IMR-90 (cell line): ENCODE measurements at regions not wholly inside any gene's neighbourhood (a gene's known extent, or its start where the extent isn't known, plus 50 kb on each side); places are given as distances from the start of the nearest gene placed in this dataset.

Source experiments
- ATAC-seq: fragments of 200-7000 bp; cut with Tn5 transposase; 2 replicates; pipeline ENCODE4 v1.9.1; 2020; ENCODE audit warnings: low read depth, mild to moderate bottlenecking, moderate library complexity
- BruUV-seq: library from RNA; stranded (reverse); fragments of 400-500 nt; replicated peaks from 2 replicates; lab custom pipeline; 2021; lab: Mats Ljungman, UMichigan
- CTCF ChIA-PET: fragments of 300-600 bp; formaldehyde crosslinking; extraction: SDS; loops from one replicate; lab custom pipeline; 2021; ENCODE audit warnings: antibody characterized with exemption; lab: Yijun Ruan, JAX
- POLR2A ChIA-PET: fragments of 300-600 bp; sonication (Branson Sonifier 250); formaldehyde crosslinking; loops from one replicate; lab custom pipeline; 2022; ENCODE audit warnings: antibody characterized with exemption; ENCODE audit not compliant: unreplicated experiment; lab: Charles Lee
- DNase-seq: peaks from one replicate; pipeline ENCODE4 v3.0.0; 2013
- H2AFZ ChIP-seq: replicated peaks from 2 replicates; pipeline ENCODE3; 2013; ENCODE audit warnings: low read length, mild to moderate bottlenecking; ENCODE audit not compliant: poor library complexity
- H2AK5ac ChIP-seq: 2 replicates; pipeline ENCODE4 v1.6.1; 2013; ENCODE audit warnings: low read depth, low read length, inconsistent platforms
- H2AK9ac ChIP-seq: replicated peaks from 2 replicates; pipeline ENCODE3; 2013; ENCODE audit warnings: mild to moderate bottlenecking, low read depth, low read length, moderate library complexity; ENCODE audit not compliant: poor library complexity
- H2BK120ac ChIP-seq: 2 replicates; pipeline ENCODE4 v1.6.1; 2013; ENCODE audit warnings: low read depth, low read length, inconsistent platforms
- H2BK15ac ChIP-seq: 3 replicates; pipeline ENCODE4 v1.6.1; 2013; ENCODE audit warnings: low read depth, low read length, inconsistent platforms
- H2BK20ac ChIP-seq: 2 replicates; pipeline ENCODE4 v1.6.1; 2013; ENCODE audit warnings: low read depth, mild to moderate bottlenecking, inconsistent platforms, low read length, moderate library complexity
- H2BK5ac ChIP-seq: 2 replicates; pipeline ENCODE4 v1.6.1; 2013; ENCODE audit warnings: mild to moderate bottlenecking, low read depth, low read length, inconsistent platforms; ENCODE audit not compliant: poor library complexity, severe bottlenecking
- H3K14ac ChIP-seq: replicated peaks from 2 replicates; pipeline ENCODE4 v1.6.1; 2013; ENCODE audit warnings: low read depth, low read length, inconsistent platforms
- H3K18ac ChIP-seq: 2 replicates; pipeline ENCODE4 v1.6.1; 2013; ENCODE audit warnings: low read depth, low read length, control low read depth
- H3K23ac ChIP-seq: 2 replicates; pipeline ENCODE4 v1.6.1; 2013; ENCODE audit warnings: low read depth, low read length, inconsistent platforms
- H3K27ac ChIP-seq: 2 replicates; pipeline ENCODE4 v1.5.1; 2013; ENCODE audit warnings: mild to moderate bottlenecking, control low read depth, low read length; ENCODE audit not compliant: insufficient read depth
- H3K27me3 ChIP-seq: 2 replicates; pipeline ENCODE4 v1.6.1; 2013; ENCODE audit warnings: low read length; ENCODE audit not compliant: control insufficient read depth, insufficient read depth
- H3K36me3 ChIP-seq: 2 replicates; pipeline ENCODE4 v1.6.1; 2013; ENCODE audit warnings: low read length, mixed read lengths; ENCODE audit not compliant: control insufficient read depth, insufficient read depth
- H3K4ac ChIP-seq: 2 replicates; pipeline ENCODE4 v1.6.1; 2013; ENCODE audit warnings: low read depth, low read length, inconsistent platforms
- H3K4me1 ChIP-seq: 2 replicates; pipeline ENCODE4 v1.6.1; 2013; ENCODE audit warnings: low read length, mixed read lengths; ENCODE audit not compliant: control insufficient read depth, insufficient read depth
- H3K4me2 ChIP-seq: 2 replicates; pipeline ENCODE4 v1.6.1; 2013; ENCODE audit warnings: low read depth, mild to moderate bottlenecking, control low read depth, low read length, moderate library complexity
- H3K4me3 ChIP-seq: 2 replicates; pipeline ENCODE4 v1.5.1; 2013; ENCODE audit warnings: low read depth, mild to moderate bottlenecking, control low read depth, low read length, moderate library complexity; ENCODE audit not compliant: insufficient read depth
- H3K56ac ChIP-seq: 2 replicates; pipeline ENCODE4 v1.6.1; 2013; ENCODE audit warnings: low read length, inconsistent platforms; ENCODE audit not compliant: insufficient read depth; ENCODE audit errors: extremely low read depth
- H3K79me1 ChIP-seq, 2 experiments: 2 replicates each; pipeline ENCODE4 v1.6.1; 2013; ENCODE audit warnings: low read length in 2 of 2, inconsistent platforms in 1 of 2, low read depth in 1 of 2
- H3K9ac ChIP-seq: 2 replicates; pipeline ENCODE4 v1.6.1; 2013; ENCODE audit warnings: low read depth, low read length, control low read depth
- H3K9me1 ChIP-seq: 2 replicates; pipeline ENCODE4 v1.6.1; 2013; ENCODE audit warnings: low read length, inconsistent platforms; ENCODE audit not compliant: insufficient read depth
- H3K9me3 ChIP-seq: 2 replicates; pipeline ENCODE4 v1.6.1; 2013; ENCODE audit warnings: low read length; ENCODE audit not compliant: control insufficient read depth, insufficient read depth
- H4K20me1 ChIP-seq: 2 replicates; pipeline ENCODE4 v1.6.1; 2013; ENCODE audit warnings: low read length, inconsistent platforms; ENCODE audit not compliant: insufficient read depth
- H4K5ac ChIP-seq: 2 replicates; pipeline ENCODE4 v1.6.1; 2013; ENCODE audit warnings: mild to moderate bottlenecking, low read depth, low read length, control low read depth
- H4K8ac ChIP-seq, 2 experiments: 2 replicates each; pipeline ENCODE4 v1.6.1; 2013; ENCODE audit warnings: low read depth in 2 of 2, low read length in 2 of 2, control low read depth in 1 of 2, inconsistent platforms in 1 of 2
- H4K91ac ChIP-seq: 2 replicates; pipeline ENCODE4 v1.6.1; 2013; ENCODE audit warnings: low read depth, low read length, inconsistent platforms; ENCODE audit not compliant: insufficient read depth
- BHLHE40 ChIP-seq: fragments of 150-350 bp; IDR thresholded peaks from 2 replicates; pipeline ENCODE4 v1.6.1; 2016; ENCODE audit warnings: mild to moderate bottlenecking, low read depth, low read length
- CEBPB ChIP-seq: IDR thresholded peaks from 2 replicates; pipeline ENCODE4 v1.6.1; 2012; ENCODE audit warnings: low read depth, low read length, improper control_type of control experiment
- CHD1 ChIP-seq: IDR thresholded peaks from 2 replicates; pipeline ENCODE4 v1.6.1; 2012; ENCODE audit warnings: low read depth, low read length, improper control_type of control experiment
- CTCF ChIP-seq: conservative IDR thresholded peaks from 2 replicates; pipeline ENCODE4 v1.5.1; 2012; ENCODE audit warnings: mild to moderate bottlenecking, low read depth, low read length, improper control_type of control experiment
- ELK1 ChIP-seq: fragments of 150-350 bp; IDR thresholded peaks from 2 replicates; pipeline ENCODE4 v1.6.1; 2016; ENCODE audit warnings: low read depth, mild to moderate bottlenecking, low read length, moderate library complexity, borderline replicate concordance
- FOS ChIP-seq: fragments of 150-350 bp; IDR thresholded peaks from 2 replicates; pipeline ENCODE4 v1.6.1; 2016; ENCODE audit warnings: low read depth, low read length
- MAFK ChIP-seq: IDR thresholded peaks from 2 replicates; pipeline ENCODE4 v1.6.1; 2012; ENCODE audit warnings: low read depth, low read length, improper control_type of control experiment
- MAZ ChIP-seq: IDR thresholded peaks from 2 replicates; pipeline ENCODE4 v1.6.1; 2012; ENCODE audit warnings: low read depth, mild to moderate bottlenecking, low read length, improper control_type of control experiment, moderate library complexity, borderline replicate concordance
- MXI1 ChIP-seq: IDR thresholded peaks from 2 replicates; pipeline ENCODE4 v1.6.1; 2012; ENCODE audit warnings: low read depth, mild to moderate bottlenecking, low read length, moderate library complexity, borderline replicate concordance
- NFE2L2 ChIP-seq: fragments of 150-350 bp; IDR thresholded peaks from 2 replicates; pipeline ENCODE4 v1.6.1; 2016; ENCODE audit warnings: low read depth, mild to moderate bottlenecking, low read length
- POLR2A ChIP-seq: IDR thresholded peaks from 2 replicates; pipeline ENCODE4 v1.6.1; 2012; ENCODE audit warnings: mild to moderate bottlenecking, low read depth, low read length
- RAD21 ChIP-seq: IDR thresholded peaks from 2 replicates; pipeline ENCODE4 v1.6.1; 2012; ENCODE audit warnings: low read length, improper control_type of control experiment
- RCOR1 ChIP-seq: IDR thresholded peaks from 2 replicates; pipeline ENCODE4 v1.6.1; 2012; ENCODE audit warnings: mild to moderate bottlenecking, low read length, improper control_type of control experiment; ENCODE audit not compliant: insufficient replicate concordance
- RFX5 ChIP-seq: IDR thresholded peaks from 2 replicates; pipeline ENCODE4 v1.8.0; 2012; ENCODE audit warnings: low read depth, mild to moderate bottlenecking, low read length, moderate library complexity
- SMC3 ChIP-seq: fragments of 150-350 bp; IDR thresholded peaks from 2 replicates; pipeline ENCODE4 v1.6.1; 2016; ENCODE audit warnings: low read depth, mild to moderate bottlenecking, antibody characterized with exemption, low read length, moderate library complexity
- USF2 ChIP-seq: fragments of 150-350 bp; IDR thresholded peaks from 2 replicates; pipeline ENCODE4 v1.6.1; 2017; ENCODE audit warnings: mild to moderate bottlenecking, antibody characterized with exemption, low read length, low read depth
- WGBS, 2 experiments: methylation state at CpG; one replicate each; pipeline versions ENCODE4 v1.1.5 to v1.1.7; 2013; ENCODE audit warnings: missing lambda C conversion rate in 2 of 2; ENCODE audit not compliant: insufficient read length in 1 of 2; ENCODE audit errors: extremely low coverage in 2 of 2; 5-methylcytosine and 5-hydroxymethylcytosine counted together
- dilution Hi-C: fragments of 300-500 bp; cut with HindIII; formaldehyde crosslinking; loops from one replicate; pipeline ENCODE4 v1.14.3; 2018; ENCODE audit warnings: low sequenced_read_pairs; ENCODE audit not compliant: unreplicated experiment
- in situ Hi-C: fragments of 300-500 bp; cut with MboI; formaldehyde crosslinking; loops from 3 replicates; pipeline ENCODE4 v1.14.3; 2019; ENCODE audit warnings: low sequenced_read_pairs, inconsistent platforms, mixed read lengths
- intact Hi-C: fragments of 100-400 bp; cut with micrococcal nuclease; formaldehyde crosslinking; loops from 2 replicates; pipeline ENCODE4 v1.10.0; 2022

- Histone ChIP-seq H3K14ac (no peak overlapping the region), H2BK5ac (no peak overlapping the region), H3K36me3 (no peaks in the 10 kb centered on the region), H3K4ac (no peak overlapping the region), H3K4me2 (no peak overlapping the region), H3K27me3 (no peaks in the 10 kb centered on the region), H2BK15ac (no peak overlapping the region), H2BK20ac (no peak overlapping the region), H4K5ac (no peak overlapping the region), H3K4me1 (no peaks in the 10 kb centered on the region), H3K79me1 (no peaks in the 10 kb centered on the region), H2AK9ac (no peak overlapping the region), H4K91ac (no peak overlapping the region), H3K56ac (no peak overlapping the region), H3K4me3 (no peak overlapping the region), H4K20me1 (no peaks in the 10 kb centered on the region), H3K18ac (no peak overlapping the region), H3K9me3 (peaks cover 13% of the 10 kb centered on the region; the same call in 1 of the 2 replicates), H4K8ac (no peak overlapping the region), H3K9me1 (no peaks in the 10 kb centered on the region), H3K23ac (no peak overlapping the region), H3K27ac (no peak overlapping the region), H3K9ac (no peak overlapping the region), H2AFZ (no peak overlapping the region), H2AK5ac (no peak overlapping the region), H2BK120ac (no peak overlapping the region)
- intact Hi-C loops, result no loop called here
- in situ Hi-C loops, result no loop called here
- TF ChIP-seq CEBPB, result no peak
- TF ChIP-seq POLR2A, result no peak
- TF ChIP-seq FOS, result no peak
- TF ChIP-seq SMC3, result no peak
- TF ChIP-seq MAFK, result no peak
- no peak for TF ChIP-seq RCOR1
- TF ChIP-seq MXI1, result no peak
- no peak for TF ChIP-seq ELK1
- TF ChIP-seq USF2, result no peak
- no peak for TF ChIP-seq CHD1
- TF ChIP-seq CTCF, result no peak
- no peak for TF ChIP-seq MAZ
- TF ChIP-seq NFE2L2, result no peak
- no peak for TF ChIP-seq RAD21
- TF ChIP-seq BHLHE40, result no peak
- TF ChIP-seq RFX5, result no peak
- ChIA-PET CTCF (no interaction called here), POLR2A (no interaction called here)
- dilution Hi-C loops, result no loop called here
- BruUV-seq, result no TSS peak
- no peak for ATAC-seq
- DNase-seq, result no peak
- WGBS, 2 experiments, result no CpG with 5 or more reads among the region's 4 CpGs
Measured at GRCh38 chr22:34534101-34534500, 531.9 kb upstream of the ISX start.
